HepG2 (cell line): ENCODE measurements at regions not wholly inside any gene's neighbourhood (a gene's known extent, or its start where the extent isn't known, plus 50 kb on each side); places are given as distances from the start of the nearest gene placed in this dataset.

ENCODE experiments used
- ATAD3A ChIP-seq: sonication (generic); formaldehyde crosslinking; IDR thresholded peaks from 2 replicates; pipeline ENCODE4 v1.4.0; 2020; ENCODE audit warnings: missing genetic modification reagents
- FIP1L1 ChIP-seq: fragments of 200-400 bp; formaldehyde crosslinking; IDR thresholded peaks from 2 replicates; pipeline ENCODE4 v1.6.1; 2018; ENCODE audit warnings: low read depth, mild to moderate bottlenecking, low read length, moderate library complexity, borderline replicate concordance; ENCODE audit not compliant: insufficient read depth
- GFI1 ChIP-seq: sonication (generic); formaldehyde crosslinking; IDR thresholded peaks from 2 replicates; pipeline ENCODE4 v1.5.0; 2020; ENCODE audit warnings: missing genetic modification reagents, mild to moderate bottlenecking, borderline replicate concordance
- HINFP ChIP-seq: sonication (generic); formaldehyde crosslinking; IDR thresholded peaks from 2 replicates; pipeline ENCODE4 v1.4.0; 2020; ENCODE audit warnings: low read depth, mild to moderate bottlenecking, missing genetic modification reagents
- KDM3A ChIP-seq: IDR thresholded peaks from 2 replicates; pipeline ENCODE4 v1.6.1; 2018; ENCODE audit warnings: low read depth, missing compliant biosample characterization
- KLF16 ChIP-seq, 2 experiments: sonication (generic) in 1 of 2; formaldehyde crosslinking in 1 of 2; IDR thresholded peaks; 2 replicates each; pipeline versions ENCODE4 v1.6.1 to v1.8.0; 2016 to 2023; ENCODE audit warnings: missing genetic modification reagents in 2 of 2, missing compliant biosample characterization in 1 of 2
- MIXL1 ChIP-seq: IDR thresholded peaks from 2 replicates; pipeline ENCODE4 v1.6.1; 2016
- MTF2 ChIP-seq: sonication (generic); formaldehyde crosslinking; IDR thresholded peaks from 2 replicates; pipeline ENCODE4 v1.5.0; 2020; ENCODE audit warnings: missing genetic modification reagents, borderline replicate concordance
- NCOR1 ChIP-seq: fragments of 200-600 bp; sonication (generic); IDR thresholded peaks from 2 replicates; pipeline ENCODE4 v1.7.0; 2017; ENCODE audit warnings: antibody characterized with exemption, low read length, borderline replicate concordance
- NFYB ChIP-seq: sonication (generic); formaldehyde crosslinking; IDR thresholded peaks from 2 replicates; pipeline ENCODE4 v1.4.0; 2020; ENCODE audit warnings: missing genetic modification reagents
- XBP1 ChIP-seq: sonication (generic); formaldehyde crosslinking; IDR thresholded peaks from 2 replicates; pipeline ENCODE4 v1.5.0; 2020; ENCODE audit warnings: missing genetic modification reagents
- XRCC5 ChIP-seq: fragments of 200-400 bp; formaldehyde crosslinking; optimal IDR thresholded peaks from 2 replicates; pipeline ENCODE3; 2017; ENCODE audit warnings: mild to moderate bottlenecking, low read length
- ZNF12 ChIP-seq: sonication (generic); formaldehyde crosslinking; IDR thresholded peaks from 2 replicates; pipeline ENCODE4 v1.5.0; 2020; ENCODE audit warnings: missing genetic modification reagents
- ZNF232 ChIP-seq: sonication (generic); formaldehyde crosslinking; IDR thresholded peaks from 2 replicates; pipeline ENCODE4 v1.4.0; 2020; ENCODE audit warnings: missing genetic modification reagents, borderline replicate concordance
- ZNF256 ChIP-seq: sonication (generic); formaldehyde crosslinking; conservative IDR thresholded peaks from 2 replicates; pipeline ENCODE4 v1.4.0; 2020; ENCODE audit warnings: missing genetic modification reagents
- ZNF724P ChIP-seq: sonication (generic); formaldehyde crosslinking; IDR thresholded peaks from 2 replicates; pipeline ENCODE4 v1.8.0; 2022; ENCODE audit warnings: missing genetic modification reagents, borderline replicate concordance
- TF ChIP-seq, protein P1 (sequence below): sonication (generic); formaldehyde crosslinking; IDR thresholded peaks from 2 replicates; pipeline ENCODE4 v1.4.0; 2020; ENCODE audit warnings: missing genetic modification reagents
- TF ChIP-seq, protein P2 (sequence below): sonication (generic); formaldehyde crosslinking; IDR thresholded peaks from 2 replicates; pipeline ENCODE4 v1.9.0; 2022; ENCODE audit warnings: missing genetic modification reagents, mild to moderate bottlenecking, borderline replicate concordance

DNA sequence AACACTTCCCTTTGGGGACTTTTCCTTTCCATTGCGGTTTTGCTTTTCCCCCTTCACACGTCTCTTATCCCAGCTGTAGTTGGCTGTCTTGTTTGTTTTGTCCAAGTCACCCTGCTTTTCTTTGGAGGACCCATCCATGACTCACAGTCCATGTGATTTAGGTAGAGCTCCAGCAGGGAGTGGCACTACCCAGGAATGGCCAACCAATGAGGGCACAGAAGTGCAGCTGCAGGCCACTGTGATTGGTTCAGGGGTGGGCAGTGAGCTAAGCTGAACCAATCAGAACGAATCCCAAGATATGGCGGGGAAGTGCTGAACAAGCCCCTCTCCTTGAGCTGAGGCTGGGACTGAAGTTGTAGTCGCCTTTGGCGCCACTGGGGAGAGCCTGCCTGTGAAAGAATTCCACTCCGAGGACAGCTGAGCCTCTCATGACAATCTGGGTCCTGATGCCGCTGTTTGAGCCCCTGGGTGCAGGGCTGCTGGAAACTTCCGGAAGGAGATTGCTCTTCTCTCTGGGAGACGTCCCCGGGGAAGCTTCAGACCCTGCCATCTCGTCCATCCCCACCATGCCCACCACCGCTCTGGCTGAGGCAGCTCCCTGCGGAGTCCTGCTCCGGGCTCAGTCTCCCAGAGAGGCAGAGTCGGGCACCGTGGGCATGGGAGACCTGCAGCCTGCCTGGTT, 62.9 kb upstream of the URI1 start (continued):
- TF ChIP-seq, protein P1, sequence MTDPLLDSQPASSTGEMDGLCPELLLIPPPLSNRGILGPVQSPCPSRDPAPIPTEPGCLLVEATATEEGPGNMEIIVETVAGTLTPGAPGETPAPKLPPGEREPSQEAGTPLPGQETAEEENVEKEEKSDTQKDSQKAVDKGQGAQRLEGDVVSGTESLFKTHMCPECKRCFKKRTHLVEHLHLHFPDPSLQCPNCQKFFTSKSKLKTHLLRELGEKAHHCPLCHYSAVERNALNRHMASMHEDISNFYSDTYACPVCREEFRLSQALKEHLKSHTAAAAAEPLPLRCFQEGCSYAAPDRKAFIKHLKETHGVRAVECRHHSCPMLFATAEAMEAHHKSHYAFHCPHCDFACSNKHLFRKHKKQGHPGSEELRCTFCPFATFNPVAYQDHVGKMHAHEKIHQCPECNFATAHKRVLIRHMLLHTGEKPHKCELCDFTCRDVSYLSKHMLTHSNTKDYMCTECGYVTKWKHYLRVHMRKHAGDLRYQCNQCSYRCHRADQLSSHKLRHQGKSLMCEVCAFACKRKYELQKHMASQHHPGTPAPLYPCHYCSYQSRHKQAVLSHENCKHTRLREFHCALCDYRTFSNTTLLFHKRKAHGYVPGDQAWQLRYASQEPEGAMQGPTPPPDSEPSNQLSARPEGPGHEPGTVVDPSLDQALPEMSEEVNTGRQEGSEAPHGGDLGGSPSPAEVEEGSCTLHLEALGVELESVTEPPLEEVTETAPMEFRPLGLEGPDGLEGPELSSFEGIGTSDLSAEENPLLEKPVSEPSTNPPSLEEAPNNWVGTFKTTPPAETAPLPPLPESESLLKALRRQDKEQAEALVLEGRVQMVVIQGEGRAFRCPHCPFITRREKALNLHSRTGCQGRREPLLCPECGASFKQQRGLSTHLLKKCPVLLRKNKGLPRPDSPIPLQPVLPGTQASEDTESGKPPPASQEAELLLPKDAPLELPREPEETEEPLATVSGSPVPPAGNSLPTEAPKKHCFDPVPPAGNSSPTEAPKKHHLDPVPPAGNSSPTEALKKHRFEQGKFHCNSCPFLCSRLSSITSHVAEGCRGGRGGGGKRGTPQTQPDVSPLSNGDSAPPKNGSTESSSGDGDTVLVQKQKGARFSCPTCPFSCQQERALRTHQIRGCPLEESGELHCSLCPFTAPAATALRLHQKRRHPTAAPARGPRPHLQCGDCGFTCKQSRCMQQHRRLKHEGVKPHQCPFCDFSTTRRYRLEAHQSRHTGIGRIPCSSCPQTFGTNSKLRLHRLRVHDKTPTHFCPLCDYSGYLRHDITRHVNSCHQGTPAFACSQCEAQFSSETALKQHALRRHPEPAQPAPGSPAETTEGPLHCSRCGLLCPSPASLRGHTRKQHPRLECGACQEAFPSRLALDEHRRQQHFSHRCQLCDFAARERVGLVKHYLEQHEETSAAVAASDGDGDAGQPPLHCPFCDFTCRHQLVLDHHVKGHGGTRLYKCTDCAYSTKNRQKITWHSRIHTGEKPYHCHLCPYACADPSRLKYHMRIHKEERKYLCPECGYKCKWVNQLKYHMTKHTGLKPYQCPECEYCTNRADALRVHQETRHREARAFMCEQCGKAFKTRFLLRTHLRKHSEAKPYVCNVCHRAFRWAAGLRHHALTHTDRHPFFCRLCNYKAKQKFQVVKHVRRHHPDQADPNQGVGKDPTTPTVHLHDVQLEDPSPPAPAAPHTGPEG: no peak
- TF ChIP-seq ZNF724P (no peak), NCOR1 (no peak), HINFP (CRISPR knock-in tag) (no peak), KDM3A (no peak), MTF2 (no peak), GFI1 (CRISPR knock-in tag) (no peak), FIP1L1 (no peak), XBP1 (no peak), ZNF12 (CRISPR knock-in tag) (no peak), ZNF232 (CRISPR knock-in tag) (no peak), KLF16 (CRISPR knock-in tag; IDR thresholded peaks at IDR 0.05) (no peak), ZNF256 (CRISPR knock-in tag) (no peak), MIXL1 (CRISPR knock-in tag) (no peak), XRCC5 (no peak), NFYB (CRISPR knock-in tag) (peak; percentile 92), ATAD3A (CRISPR knock-in tag) (no peak)
- TF ChIP-seq, protein P2, sequence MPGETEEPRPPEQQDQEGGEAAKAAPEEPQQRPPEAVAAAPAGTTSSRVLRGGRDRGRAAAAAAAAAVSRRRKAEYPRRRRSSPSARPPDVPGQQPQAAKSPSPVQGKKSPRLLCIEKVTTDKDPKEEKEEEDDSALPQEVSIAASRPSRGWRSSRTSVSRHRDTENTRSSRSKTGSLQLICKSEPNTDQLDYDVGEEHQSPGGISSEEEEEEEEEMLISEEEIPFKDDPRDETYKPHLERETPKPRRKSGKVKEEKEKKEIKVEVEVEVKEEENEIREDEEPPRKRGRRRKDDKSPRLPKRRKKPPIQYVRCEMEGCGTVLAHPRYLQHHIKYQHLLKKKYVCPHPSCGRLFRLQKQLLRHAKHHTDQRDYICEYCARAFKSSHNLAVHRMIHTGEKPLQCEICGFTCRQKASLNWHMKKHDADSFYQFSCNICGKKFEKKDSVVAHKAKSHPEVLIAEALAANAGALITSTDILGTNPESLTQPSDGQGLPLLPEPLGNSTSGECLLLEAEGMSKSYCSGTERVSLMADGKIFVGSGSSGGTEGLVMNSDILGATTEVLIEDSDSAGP (CRISPR knock-in tag): no peak
